ENCODE measurements at regions not wholly inside any gene's neighbourhood (a gene's known extent, or its start where the extent isn't known, plus 50 kb on each side); places are given as distances from the start of the nearest gene placed in this dataset.

- TF ChIP-seq CTCF (IDR thresholded peaks at IDR 0.05) = no peak
- TF ChIP-seq EP300 (IDR thresholded peaks at IDR 0.05) = no peak
- no peak for TF ChIP-seq POLR2A (IDR thresholded peaks at IDR 0.05)
Observed at GRCh38 chr10:131571865-131572264, 260.3 kb upstream of the TCERG1L start.

All from suprapubic skin (tissue), 3 donors.